ENCODE measurements at regions not wholly inside any gene's neighbourhood (a gene's known extent, or its start where the extent isn't known, plus 50 kb on each side); places are given as distances from the start of the nearest gene placed in this dataset.

- Histone ChIP-seq H3K27me3 (ENCODE audit: control insufficient read depth in 3 of 3, insufficient read depth in 3 of 3, low read length in 3 of 3) (no peaks in the 10 kb centered on the region), H3K27ac (ENCODE audit: low read depth in 1 of 3, low read length in 2 of 3) (no peak overlapping the region), H3K4me1 (ENCODE audit: control insufficient read depth in 3 of 3, insufficient read depth in 2 of 3, low read depth in 1 of 3, low read length in 2 of 3) (no peaks in the 10 kb centered on the region), H3K36me3 (ENCODE audit: control insufficient read depth in 3 of 3, insufficient read depth in 2 of 3, low read depth in 1 of 3, low read length in 3 of 3) (no peaks in the 10 kb centered on the region), H3K9me3 (ENCODE audit: control insufficient read depth in 2 of 2, insufficient read depth in 1 of 2, low read depth in 1 of 2, low read length in 1 of 2) (peaks cover 0 to 3% of the 10 kb centered on the region in 2 donors), H3K4me3 (ENCODE audit: low read depth in 1 of 3, low read length in 3 of 3) (no peak overlapping the region)
- 64 to 78% (median 76%) methylated on average over 2 of the region's 2 CpGs for WGBS, 3 donors
- DNase-seq: no peak
- FAIRE-seq: no peak
Measured at GRCh38 chr14:39581474-39581873, 149.2 kb upstream of the FBXO33 start.

- no peak overlapping the region for H3K27ac ChIP-seq (ENCODE audit: low read depth in 1 of 3, low read length in 2 of 3)
- 22 to 53% (median 39%) methylated on average over 1 of the region's 1 CpG for WGBS, 3 donors
- FAIRE-seq: no peak
- peaks cover 0 to 5% of the 10 kb centered on the region in 2 donors for H3K9me3 ChIP-seq (ENCODE audit: control insufficient read depth in 2 of 2, insufficient read depth in 1 of 2, low read depth in 1 of 2, low read length in 1 of 2)
- no peaks in the 10 kb centered on the region for H3K36me3 ChIP-seq (ENCODE audit: control insufficient read depth in 3 of 3, insufficient read depth in 2 of 3, low read depth in 1 of 3, low read length in 3 of 3)
- H3K4me3 ChIP-seq (ENCODE audit: low read depth in 1 of 3, low read length in 3 of 3): no peak overlapping the region
- no peaks in the 10 kb centered on the region for H3K4me1 ChIP-seq (ENCODE audit: control insufficient read depth in 3 of 3, insufficient read depth in 2 of 3, low read depth in 1 of 3, low read length in 2 of 3)
- DNase-seq: no peak
- no peaks in the 10 kb centered on the region for H3K27me3 ChIP-seq (ENCODE audit: control insufficient read depth in 3 of 3, insufficient read depth in 3 of 3, low read length in 3 of 3)
Measured at GRCh38 chr14:39580696-39581095, 148.5 kb upstream of the FBXO33 start.

GRCh38 chr14:39576736-39577135 is 144.5 kb upstream of the FBXO33 start:
- H3K4me3 ChIP-seq (ENCODE audit: low read depth in 1 of 3, low read length in 3 of 3): no peak overlapping the region
- no peak for DNase-seq
- H3K4me1 ChIP-seq (ENCODE audit: control insufficient read depth in 3 of 3, insufficient read depth in 2 of 3, low read depth in 1 of 3, low read length in 2 of 3): no peaks in the 10 kb centered on the region
- 85 to 95% (median 94%) methylated on average over 1 of the region's 1 CpG for WGBS, 3 donors
- peaks cover 0 to 9% of the 10 kb centered on the region in 2 donors for H3K9me3 ChIP-seq (ENCODE audit: control insufficient read depth in 2 of 2, insufficient read depth in 1 of 2, low read depth in 1 of 2, low read length in 1 of 2)
- H3K36me3 ChIP-seq (ENCODE audit: control insufficient read depth in 3 of 3, insufficient read depth in 2 of 3, low read depth in 1 of 3, low read length in 3 of 3): no peaks in the 10 kb centered on the region
- H3K27ac ChIP-seq (ENCODE audit: low read depth in 1 of 3, low read length in 2 of 3): no peak overlapping the region
- no peak for FAIRE-seq
- no peaks in the 10 kb centered on the region for H3K27me3 ChIP-seq (ENCODE audit: control insufficient read depth in 3 of 3, insufficient read depth in 3 of 3, low read length in 3 of 3)

- Histone ChIP-seq H3K27ac (ENCODE audit: low read depth in 1 of 3, low read length in 2 of 3) (no peak overlapping the region), H3K36me3 (ENCODE audit: control insufficient read depth in 3 of 3, insufficient read depth in 2 of 3, low read depth in 1 of 3, low read length in 3 of 3) (no peaks in the 10 kb centered on the region), H3K9me3 (ENCODE audit: control insufficient read depth in 2 of 2, insufficient read depth in 1 of 2, low read depth in 1 of 2, low read length in 1 of 2) (peaks cover 0 to 9% of the 10 kb centered on the region in 2 donors), H3K4me3 (ENCODE audit: low read depth in 1 of 3, low read length in 3 of 3) (no peak overlapping the region), H3K4me1 (ENCODE audit: control insufficient read depth in 3 of 3, insufficient read depth in 2 of 3, low read depth in 1 of 3, low read length in 2 of 3) (no peaks in the 10 kb centered on the region), H3K27me3 (ENCODE audit: control insufficient read depth in 3 of 3, insufficient read depth in 3 of 3, low read length in 3 of 3) (no peaks in the 10 kb centered on the region)
- FAIRE-seq (no peak), DNase-seq (no peak)
Measured at GRCh38 chr14:39576258-39576657, 144.0 kb upstream of the FBXO33 start.

- FAIRE-seq: no peak
Measured at GRCh38 chr14:39568809-39569538, 136.7 kb upstream of the FBXO33 start.

GRCh38 chr14:39566795-39567194 is 134.6 kb upstream of the FBXO33 start:
- Histone ChIP-seq H3K27ac (ENCODE audit: low read depth in 1 of 3, low read length in 2 of 3) (no peak overlapping the region), H3K4me1 (ENCODE audit: control insufficient read depth in 3 of 3, insufficient read depth in 2 of 3, low read depth in 1 of 3, low read length in 2 of 3) (peaks cover 0 to 3% (median 0%) of the 10 kb centered on the region in 3 donors), H3K27me3 (ENCODE audit: control insufficient read depth in 3 of 3, insufficient read depth in 3 of 3, low read length in 3 of 3) (no peaks in the 10 kb centered on the region), H3K36me3 (ENCODE audit: control insufficient read depth in 3 of 3, insufficient read depth in 2 of 3, low read depth in 1 of 3, low read length in 3 of 3) (no peaks in the 10 kb centered on the region), H3K9me3 (ENCODE audit: control insufficient read depth in 2 of 2, insufficient read depth in 1 of 2, low read depth in 1 of 2, low read length in 1 of 2) (no peaks in the 10 kb centered on the region), H3K4me3 (ENCODE audit: low read depth in 1 of 3, low read length in 3 of 3) (no peak overlapping the region)
- WGBS, 3 donors: 67 to 82% (median 75%) methylated on average over 2 of the region's 2 CpGs
- FAIRE-seq: no peak
- no peak for DNase-seq

More at GRCh38 chr14:39568809-39569538, 136.7 kb upstream of the FBXO33 start:
- Histone ChIP-seq H3K27me3 (ENCODE audit: control insufficient read depth in 3 of 3, insufficient read depth in 3 of 3, low read length in 3 of 3) (no peaks in the 10 kb centered on the region), H3K4me3 (ENCODE audit: low read depth in 1 of 3, low read length in 3 of 3) (no peak overlapping the region), H3K4me1 (ENCODE audit: control insufficient read depth in 3 of 3, insufficient read depth in 2 of 3, low read depth in 1 of 3, low read length in 2 of 3) (peaks cover 0 to 3% (median 0%) of the 10 kb centered on the region in 3 donors), H3K9me3 (ENCODE audit: control insufficient read depth in 2 of 2, insufficient read depth in 1 of 2, low read depth in 1 of 2, low read length in 1 of 2) (no peaks in the 10 kb centered on the region), H3K27ac (ENCODE audit: low read depth in 1 of 3, low read length in 2 of 3) (no peak overlapping the region), H3K36me3 (ENCODE audit: control insufficient read depth in 3 of 3, insufficient read depth in 2 of 3, low read depth in 1 of 3, low read length in 3 of 3) (no peaks in the 10 kb centered on the region)
- peak; percentile 6 to 26 for DNase-seq
- WGBS, 3 donors: 19 to 59% (median 32%) methylated on average over 4 of the region's 4 CpGs

GRCh38 chr14:39563361-39563760 is 131.1 kb upstream of the FBXO33 start:
- Histone ChIP-seq H3K36me3 (ENCODE audit: control insufficient read depth in 3 of 3, insufficient read depth in 2 of 3, low read depth in 1 of 3, low read length in 3 of 3) (no peaks in the 10 kb centered on the region), H3K27ac (ENCODE audit: low read depth in 1 of 3, low read length in 2 of 3) (no peak overlapping the region), H3K4me3 (ENCODE audit: low read depth in 1 of 3, low read length in 3 of 3) (no peak overlapping the region), H3K4me1 (ENCODE audit: control insufficient read depth in 3 of 3, insufficient read depth in 2 of 3, low read depth in 1 of 3, low read length in 2 of 3) (no peaks in the 10 kb centered on the region), H3K9me3 (ENCODE audit: control insufficient read depth in 2 of 2, insufficient read depth in 1 of 2, low read depth in 1 of 2, low read length in 1 of 2) (peaks cover 0 to 6% of the 10 kb centered on the region in 2 donors), H3K27me3 (ENCODE audit: control insufficient read depth in 3 of 3, insufficient read depth in 3 of 3, low read length in 3 of 3) (no peaks in the 10 kb centered on the region)
- DNase-seq (no peak), FAIRE-seq (no peak)
- 78 to 90% (median 86%) methylated on average over 1 of the region's 1 CpG for WGBS, 3 donors

GRCh38 chr14:39562175-39562574 is 129.9 kb upstream of the FBXO33 start:
- 21 to 68% (median 39%) methylated on average over 2 of the region's 2 CpGs for WGBS, 3 donors
- DNase-seq (no peak), FAIRE-seq (no peak)
- no peak overlapping the region for H3K27ac ChIP-seq (ENCODE audit: low read depth in 1 of 3, low read length in 2 of 3)
- H3K4me3 ChIP-seq (ENCODE audit: low read depth in 1 of 3, low read length in 3 of 3): no peak overlapping the region
- no peaks in the 10 kb centered on the region for H3K36me3 ChIP-seq (ENCODE audit: control insufficient read depth in 3 of 3, insufficient read depth in 2 of 3, low read depth in 1 of 3, low read length in 3 of 3)
- H3K27me3 ChIP-seq (ENCODE audit: control insufficient read depth in 3 of 3, insufficient read depth in 3 of 3, low read length in 3 of 3): no peaks in the 10 kb centered on the region
- peaks cover 0 to 6% of the 10 kb centered on the region in 2 donors for H3K9me3 ChIP-seq (ENCODE audit: control insufficient read depth in 2 of 2, insufficient read depth in 1 of 2, low read depth in 1 of 2, low read length in 1 of 2)
- no peaks in the 10 kb centered on the region for H3K4me1 ChIP-seq (ENCODE audit: control insufficient read depth in 3 of 3, insufficient read depth in 2 of 3, low read depth in 1 of 3, low read length in 2 of 3)

- H3K4me1 ChIP-seq (ENCODE audit: control insufficient read depth in 3 of 3, insufficient read depth in 2 of 3, low read depth in 1 of 3, low read length in 2 of 3): no peaks in the 10 kb centered on the region
- no peaks in the 10 kb centered on the region for H3K27me3 ChIP-seq (ENCODE audit: control insufficient read depth in 3 of 3, insufficient read depth in 3 of 3, low read length in 3 of 3)
- no peak for FAIRE-seq
- peaks cover 0 to 6% of the 10 kb centered on the region in 2 donors for H3K9me3 ChIP-seq (ENCODE audit: control insufficient read depth in 2 of 2, insufficient read depth in 1 of 2, low read depth in 1 of 2, low read length in 1 of 2)
- 64 to 84% (median 71%) methylated on average over 1 of the region's 1 CpG for WGBS, 3 donors
- H3K27ac ChIP-seq (ENCODE audit: low read depth in 1 of 3, low read length in 2 of 3): no peak overlapping the region
- no peak overlapping the region for H3K4me3 ChIP-seq (ENCODE audit: low read depth in 1 of 3, low read length in 3 of 3)
- H3K36me3 ChIP-seq (ENCODE audit: control insufficient read depth in 3 of 3, insufficient read depth in 2 of 3, low read depth in 1 of 3, low read length in 3 of 3): no peaks in the 10 kb centered on the region
- DNase-seq: no peak
Measured at GRCh38 chr14:39558525-39558924, 126.3 kb upstream of the FBXO33 start.
